GM23248 (cell line): ENCODE measurements at regions not wholly inside any gene's neighbourhood (a gene's known extent, or its start where the extent isn't known, plus 50 kb on each side); places are given as distances from the start of the nearest gene placed in this dataset.

ENCODE experiments used
- EZH2 ChIP-seq: fragments of 200-600 bp; sonication (generic); IDR thresholded peaks from 2 replicates; pipeline ENCODE4 v1.6.1; 2018; ENCODE audit warnings: antibody characterized with exemption, mild to moderate bottlenecking; ENCODE audit not compliant: insufficient read depth, poor library complexity, severe bottlenecking
- EZH2phosphoT487 ChIP-seq: fragments of 200-600 bp; sonication (generic); IDR thresholded peaks from 2 replicates; pipeline ENCODE4 v1.6.1; 2018; ENCODE audit warnings: antibody characterized with exemption, moderate library complexity, mild to moderate bottlenecking, low read depth; ENCODE audit not compliant: insufficient read depth

- no peak for TF ChIP-seq EZH2phosphoT487
- no peak for TF ChIP-seq EZH2
Observed at GRCh38 chr15:45780352-45780751, 145.5 kb downstream of the SQOR start.
